CD4-positive, alpha-beta T cell treated with Interferon alpha-2 for 1 hour (primary cell): ENCODE measurements at regions not wholly inside any gene's neighbourhood (a gene's known extent, or its start where the extent isn't known, plus 50 kb on each side); places are given as distances from the start of the nearest gene placed in this dataset.

Experiments used
- DNase-seq, 2 donors: peaks; one replicate each; pipeline ENCODE4 v3.0.0-alpha.2; 2020 to 2022

DNA sequence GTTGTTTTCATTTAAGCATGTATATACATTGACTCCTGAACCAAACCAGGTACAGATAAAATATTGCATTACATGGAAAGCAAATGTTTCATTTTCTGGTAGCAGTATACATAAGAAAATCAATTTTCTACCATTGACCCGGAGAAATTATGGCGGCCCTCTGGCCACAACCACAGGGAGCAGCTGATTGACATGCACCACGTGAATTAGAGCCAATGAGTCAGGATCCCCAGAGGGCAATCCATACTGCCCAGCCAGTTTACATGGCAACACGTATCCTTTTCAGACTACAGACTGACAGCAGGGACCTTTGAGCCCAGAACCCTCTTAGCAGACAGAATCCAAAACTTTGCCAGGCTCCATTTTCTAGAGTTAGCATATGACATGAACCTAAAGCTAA, 272.2 kb upstream of the NEBL start:
- no peak for DNase-seq

DNA sequence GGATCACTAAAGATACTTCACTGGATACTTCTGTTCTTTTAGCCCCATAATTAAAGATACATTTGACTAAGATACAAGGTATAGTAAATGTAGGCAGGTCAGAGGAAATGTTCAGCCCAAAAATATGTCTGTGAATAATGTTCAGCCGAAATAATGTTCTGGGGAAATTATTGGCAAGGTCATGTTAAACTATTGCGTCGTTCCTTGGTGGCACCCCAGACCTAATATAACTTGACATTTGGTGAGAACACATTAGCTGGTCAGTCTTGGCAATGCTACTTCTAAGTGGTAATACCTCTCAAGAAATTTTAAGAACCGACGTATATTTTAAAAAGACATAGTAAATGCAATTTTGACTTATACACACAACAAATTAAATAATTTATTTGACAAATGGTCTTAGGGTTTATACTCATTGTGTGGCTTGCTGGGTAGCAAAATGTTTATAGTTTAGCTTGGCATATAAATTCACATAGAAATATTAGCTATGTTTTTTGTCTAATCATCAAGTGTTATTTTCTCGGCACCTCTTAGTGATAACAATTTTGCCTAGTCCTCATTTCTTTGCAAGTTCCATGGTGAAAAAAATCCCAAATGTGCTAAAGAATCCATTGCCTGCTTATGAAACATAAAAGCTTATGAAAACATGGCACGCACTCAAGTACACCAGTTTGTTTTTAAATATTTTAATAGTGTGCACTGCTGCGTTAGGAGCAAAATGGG, 270.3 kb upstream of the NEBL start:
- no peak for DNase-seq

DNA sequence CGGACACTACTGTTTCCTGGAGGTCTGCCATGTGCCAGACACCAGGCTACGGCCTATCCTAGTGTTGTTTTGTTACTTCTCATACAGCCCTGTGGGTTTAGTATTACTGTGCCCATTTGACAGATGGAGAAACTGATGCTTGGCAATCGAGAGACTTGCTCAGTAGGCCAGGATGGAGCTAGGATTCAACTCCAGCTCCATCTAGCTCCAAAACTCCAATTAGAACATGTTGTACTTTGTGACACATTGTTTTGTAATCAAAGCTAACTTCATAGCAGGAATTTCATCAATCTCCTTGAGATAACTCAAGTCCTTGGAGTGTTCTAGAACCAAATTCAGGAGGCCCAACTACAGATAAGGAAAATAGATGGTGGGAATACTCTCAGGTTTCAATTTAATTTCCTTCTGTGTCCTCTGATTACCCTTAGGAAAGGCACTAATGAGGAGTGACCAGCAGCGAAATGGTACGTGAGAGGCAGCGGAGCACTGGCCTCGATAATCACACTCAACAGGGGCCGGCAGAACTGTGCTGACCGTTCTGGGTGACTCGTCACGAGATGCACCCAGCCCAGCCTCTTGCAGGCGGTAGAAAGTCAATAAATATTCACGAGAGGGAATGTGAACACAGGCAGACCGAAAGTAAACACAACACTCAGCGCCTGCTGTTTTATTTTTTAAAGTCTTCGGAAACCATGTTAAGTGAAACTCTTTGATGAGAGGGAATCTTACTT, 269.6 kb upstream of the NEBL start:
- DNase-seq = no peak

DNA sequence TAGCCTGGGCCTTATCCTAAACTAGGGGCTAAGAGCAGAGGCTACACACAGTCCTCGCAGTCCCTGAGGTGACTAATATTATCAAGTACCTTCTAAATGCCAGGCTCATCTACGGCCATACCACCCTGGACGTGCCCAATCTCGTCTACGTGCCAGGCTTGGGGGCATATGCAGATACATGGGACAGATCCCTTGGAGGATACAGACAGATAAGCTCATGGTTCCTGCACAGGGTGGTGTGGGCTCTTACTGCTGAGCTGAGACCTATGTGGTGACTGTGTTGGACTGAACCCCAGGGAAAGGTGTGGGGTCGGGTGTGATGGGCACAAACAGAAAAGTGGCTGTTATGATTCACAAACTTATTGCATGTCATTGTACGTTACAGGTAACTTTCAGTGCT, 268.4 kb upstream of the NEBL start:
- no peak for DNase-seq

DNA sequence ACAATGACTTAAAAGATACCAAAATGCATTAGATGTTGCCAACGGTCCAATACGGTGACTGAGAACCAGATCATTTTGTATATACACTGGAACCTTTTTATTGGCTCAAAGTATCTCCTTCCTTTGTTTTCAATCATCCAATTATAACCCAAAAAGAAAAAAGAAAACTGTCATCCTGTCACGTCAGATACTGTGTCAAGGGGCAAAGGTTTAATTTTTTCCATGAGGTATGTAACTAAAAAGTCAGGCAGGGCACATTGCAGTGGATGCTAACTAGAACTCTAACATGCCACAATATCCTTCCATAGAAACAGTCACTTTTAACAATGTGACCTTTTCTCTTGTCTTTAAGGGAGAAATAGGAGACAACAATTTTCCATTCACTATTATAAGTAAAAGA, 267.6 kb upstream of the NEBL start:
- DNase-seq = no peak

DNA sequence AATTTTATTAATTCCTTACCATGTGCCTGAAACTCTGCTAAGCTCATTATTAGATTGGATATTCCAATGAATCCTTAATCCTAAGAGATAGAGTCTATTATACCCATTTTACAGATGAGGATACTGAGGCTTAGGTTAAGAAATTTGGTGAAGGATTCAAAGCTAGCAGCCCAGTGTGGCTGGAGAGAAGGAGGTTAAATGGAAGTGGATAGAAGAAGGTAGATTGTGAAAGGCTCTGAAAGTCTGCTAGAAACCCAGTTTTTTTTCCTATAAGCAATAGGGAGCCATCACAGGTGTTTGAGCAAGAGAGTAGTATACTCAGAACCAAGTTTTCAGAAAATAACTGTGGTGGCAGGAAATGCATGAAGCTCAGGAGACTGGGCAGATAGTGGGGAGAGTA, 265.8 kb upstream of the NEBL start:
- DNase-seq = no peak

DNA sequence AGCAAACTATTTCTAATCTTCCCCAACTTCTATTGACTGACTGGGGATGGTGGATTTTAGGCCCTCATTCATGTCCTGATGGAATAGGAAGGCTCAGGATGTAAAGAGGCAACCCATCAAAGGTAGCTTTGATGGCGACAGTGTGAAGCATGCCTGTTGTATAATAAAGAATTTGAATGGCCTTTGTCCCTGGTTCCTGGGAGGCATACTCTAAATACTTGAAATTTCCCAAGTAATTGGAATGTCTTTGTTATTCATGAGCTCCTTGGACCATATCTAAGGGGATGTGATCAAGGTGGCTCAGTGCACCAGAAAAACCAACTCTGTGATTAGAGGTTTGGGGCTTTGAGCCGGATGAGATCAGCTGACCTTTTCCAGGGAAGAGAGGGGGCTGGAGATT, 264.5 kb upstream of the NEBL start:
- no peak for DNase-seq

DNA sequence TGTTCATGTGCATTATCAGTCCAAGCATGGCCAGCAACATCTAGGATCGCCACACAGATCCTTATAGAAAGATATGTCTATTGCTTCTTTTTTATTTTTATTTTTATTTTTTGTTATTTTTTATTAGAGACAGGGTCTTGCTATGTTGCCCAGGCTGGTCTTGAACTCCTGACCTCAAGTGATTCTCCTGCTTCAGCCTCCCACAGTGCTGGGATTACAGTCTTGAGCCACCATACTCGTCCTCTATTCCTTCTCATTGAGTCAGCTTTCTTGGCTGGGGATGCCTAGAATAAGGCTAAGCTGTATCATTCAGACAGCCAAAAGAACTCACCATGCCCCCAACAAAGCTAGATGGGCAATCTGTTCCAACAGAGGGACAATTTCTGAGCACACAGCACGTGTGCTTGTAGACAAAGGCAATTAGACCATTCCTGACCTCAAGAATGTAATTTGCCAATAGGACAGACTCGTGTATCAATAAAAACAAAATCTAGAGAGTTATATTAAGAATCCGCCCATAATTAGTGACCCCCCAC, 264.0 kb upstream of the NEBL start:
- no peak for DNase-seq

DNA sequence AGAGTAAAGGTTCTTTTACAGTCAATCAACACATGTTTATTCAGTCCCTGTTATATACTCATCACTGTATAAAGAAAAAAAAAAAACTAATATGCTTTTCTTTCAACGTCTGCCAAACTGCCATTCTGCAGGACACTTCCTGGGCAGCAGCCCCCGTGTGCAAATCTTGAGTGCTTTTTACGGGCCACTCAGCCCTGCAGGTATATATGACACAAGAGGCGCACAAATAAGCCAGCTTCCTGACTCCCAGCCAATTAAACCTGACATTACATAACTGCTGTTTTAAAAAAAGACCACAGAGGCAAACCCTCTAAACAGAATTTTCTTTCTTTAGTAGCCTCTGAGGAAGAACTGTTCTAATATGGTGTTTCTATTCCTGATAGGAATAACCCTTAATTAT, 263.0 kb upstream of the NEBL start:
- DNase-seq = no peak

DNA sequence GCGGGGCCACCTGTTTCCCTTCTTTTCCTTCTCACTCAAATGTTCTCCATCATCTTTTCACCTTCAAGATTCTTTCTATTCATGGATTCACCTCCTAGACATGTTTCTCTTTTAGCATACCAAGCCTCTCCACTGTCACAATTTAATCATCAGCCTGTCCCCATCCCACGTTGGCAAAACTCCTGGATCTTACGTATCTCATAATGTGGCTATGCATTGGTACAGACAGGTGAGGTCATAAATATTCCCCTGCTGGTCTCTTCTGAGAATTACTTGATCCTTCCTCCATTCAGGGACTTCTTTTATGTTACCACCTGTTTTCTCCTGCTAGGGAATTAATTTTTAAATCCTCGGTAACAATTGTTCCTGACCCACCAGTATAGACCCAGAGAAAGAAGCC, 262.6 kb upstream of the NEBL start:
- no peak for DNase-seq

DNA sequence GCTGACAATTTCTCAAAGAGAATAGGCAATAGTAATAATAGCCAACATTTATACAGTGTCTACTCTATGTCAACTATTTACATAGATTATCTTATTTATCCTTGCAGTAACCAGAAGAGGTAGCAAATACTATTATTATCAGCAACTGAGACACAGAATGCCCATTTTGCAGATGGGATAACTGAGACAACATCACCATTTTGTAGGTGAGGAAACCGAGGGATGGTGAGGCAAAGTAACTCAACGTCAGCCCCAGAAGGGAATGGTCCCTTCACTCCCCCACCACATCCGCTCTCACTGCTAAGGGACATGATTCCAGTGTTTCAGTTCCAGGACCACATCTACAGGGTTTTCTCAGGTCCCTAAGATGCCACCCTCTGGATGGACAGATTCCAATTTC, 261.2 kb upstream of the NEBL start:
- no peak for DNase-seq

DNA sequence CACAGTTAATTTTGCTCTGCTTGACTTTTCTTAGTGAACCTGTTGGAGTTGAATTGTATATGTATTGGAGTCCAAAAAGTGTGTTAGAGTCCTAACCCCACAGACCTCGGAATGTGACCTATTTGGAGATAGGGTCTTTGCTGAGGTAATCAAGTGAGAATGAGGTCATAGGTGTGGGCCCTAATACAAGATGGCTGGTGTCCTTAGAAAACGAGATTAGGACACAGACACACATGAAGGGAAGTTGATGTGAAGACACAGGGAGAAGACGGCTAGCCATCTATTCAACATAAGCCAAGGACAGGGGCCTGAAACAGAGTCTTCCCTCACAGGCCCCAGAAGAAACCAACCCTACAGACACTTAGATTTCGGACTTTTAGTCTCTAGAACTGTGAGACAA, 260.6 kb upstream of the NEBL start:
- no peak for DNase-seq

DNA sequence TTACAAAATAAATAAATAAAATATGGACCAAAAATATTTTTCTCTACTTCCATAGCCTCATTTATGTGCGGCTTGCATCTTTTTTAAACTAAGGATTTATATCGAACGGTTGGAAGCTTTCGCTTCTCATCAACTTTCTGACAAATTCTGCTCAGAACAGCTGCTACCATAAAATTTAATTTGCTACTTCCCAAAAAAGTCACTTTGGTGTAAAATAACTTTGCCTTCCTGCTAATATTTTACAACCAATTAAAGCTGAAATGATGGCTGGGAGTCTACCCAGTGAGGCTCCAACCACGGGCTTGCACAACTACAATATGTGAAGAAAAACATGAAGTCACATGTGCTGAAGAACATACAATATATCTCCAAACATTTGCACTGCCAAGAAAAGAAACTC, 253.1 kb upstream of the NEBL start:
- no peak for DNase-seq

DNA sequence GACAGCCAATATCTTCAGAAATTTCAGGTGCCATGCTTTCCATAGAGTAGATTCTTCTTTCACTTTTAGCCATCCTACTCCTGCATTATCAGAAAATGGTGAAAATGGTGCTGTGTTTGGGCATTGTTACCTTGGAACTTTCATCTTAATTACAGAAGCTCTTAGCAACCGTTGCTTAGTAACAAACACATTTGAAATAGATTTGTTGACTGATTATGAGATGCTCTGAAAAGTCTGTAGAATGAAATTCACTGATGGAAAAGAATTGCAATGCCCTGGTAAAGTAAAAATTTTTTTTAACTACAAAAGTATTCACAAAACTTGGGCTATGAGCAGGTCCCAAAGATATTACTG, 249.3 kb upstream of the NEBL start:
- DNase-seq = no peak

DNA sequence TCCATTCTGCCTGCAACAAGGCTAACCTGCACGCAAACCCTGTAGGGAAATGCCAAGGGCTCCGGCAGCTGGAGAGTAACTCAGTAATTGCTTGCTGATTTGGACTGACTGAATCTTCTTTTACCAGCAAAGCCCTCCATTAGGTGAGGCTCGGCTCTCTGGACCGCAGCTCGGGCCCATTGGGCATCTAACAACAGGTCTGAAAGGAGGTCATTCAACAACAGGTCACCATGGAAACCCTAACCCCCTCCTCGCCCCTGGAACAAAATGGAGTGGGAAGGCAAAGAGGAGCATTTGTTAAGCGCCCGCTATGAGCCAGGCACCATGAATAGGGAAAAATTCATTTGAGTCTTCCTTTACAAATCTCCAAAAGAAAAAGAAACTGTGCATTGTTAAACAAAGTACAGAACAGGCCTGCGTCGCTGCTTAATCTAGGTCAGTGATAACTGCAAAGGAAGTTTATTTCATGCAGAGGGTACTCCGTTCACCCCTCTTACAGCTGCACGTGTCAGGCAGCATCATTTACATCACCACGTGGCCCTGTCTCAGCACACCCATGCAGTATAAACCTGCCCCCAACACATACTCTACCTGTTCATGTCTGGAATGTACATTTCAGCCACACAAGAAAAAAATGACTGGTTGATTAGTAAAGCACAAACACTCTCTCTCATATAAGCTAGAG, 248.8 kb upstream of the NEBL start:
- DNase-seq = no peak

DNA sequence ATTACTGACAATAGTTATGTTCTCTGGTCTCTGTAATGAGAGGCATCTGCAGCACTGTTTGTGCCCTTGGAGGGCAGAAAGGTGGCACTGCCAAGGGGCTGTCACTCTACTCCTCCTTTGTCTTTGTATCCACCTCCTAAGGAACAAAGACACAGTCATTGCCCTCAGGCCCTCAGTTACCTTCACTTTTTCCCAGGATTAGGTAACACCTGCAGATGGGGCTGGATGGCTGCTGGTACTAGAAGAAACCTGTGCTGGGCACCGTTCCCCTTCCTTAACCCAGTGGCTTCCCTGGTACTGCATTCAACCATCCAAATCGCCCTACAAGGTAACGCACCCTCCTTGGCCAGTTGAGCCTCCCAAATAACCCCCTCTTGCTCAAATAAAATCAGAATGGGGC, 246.9 kb upstream of the NEBL start:
- DNase-seq = no peak

DNA sequence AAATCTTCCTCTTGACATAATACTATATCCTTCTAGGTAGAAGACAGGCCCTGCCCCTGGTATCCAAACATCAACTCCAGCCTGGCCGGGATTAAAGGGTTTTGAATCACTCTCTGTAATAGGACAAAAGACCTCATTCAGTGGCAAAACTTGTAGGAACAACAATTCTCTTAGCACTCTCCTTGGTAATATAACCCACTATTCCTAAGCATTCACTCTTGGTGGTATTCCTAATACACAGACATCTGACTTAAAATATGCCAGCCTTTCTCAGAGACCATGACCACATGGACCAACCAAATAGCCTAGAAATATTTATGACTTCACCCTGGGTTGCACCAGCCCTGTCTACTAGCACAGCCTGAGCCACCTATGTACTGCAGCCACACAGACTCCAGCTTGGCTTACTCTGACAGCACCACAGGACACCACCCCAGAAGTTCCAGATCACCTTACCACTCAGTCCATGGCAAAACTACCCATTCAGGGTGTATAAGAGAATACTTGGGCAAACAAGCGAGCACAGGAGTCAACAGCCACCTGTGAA, 244.9 kb upstream of the NEBL start:
- DNase-seq = no peak

DNA sequence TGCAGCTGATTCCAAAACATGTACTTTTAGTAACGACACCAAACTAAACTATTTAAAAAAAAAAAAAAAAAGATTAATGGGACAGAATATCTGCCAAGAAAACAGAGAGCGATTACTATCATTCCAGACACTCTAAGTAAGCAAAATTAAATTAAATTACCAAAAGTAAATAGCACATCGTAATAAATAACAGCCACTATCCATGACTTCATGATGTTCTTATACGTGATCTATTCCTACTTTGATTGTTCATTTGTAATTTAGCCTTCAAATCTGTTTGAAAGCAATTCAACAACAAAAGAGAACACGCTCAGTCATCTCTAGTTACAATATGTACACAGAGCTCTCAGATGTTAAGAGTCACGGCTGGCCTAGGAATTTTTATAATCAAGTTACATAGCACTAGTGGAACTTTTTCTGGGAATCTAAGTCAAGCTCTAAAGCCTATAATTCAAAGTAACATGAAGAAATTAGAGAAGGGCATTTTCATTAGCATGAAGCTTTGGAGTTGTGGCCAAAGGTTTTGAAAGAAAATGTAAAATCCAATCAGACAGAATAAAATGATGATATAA, 241.7 kb upstream of the NEBL start:
- no peak for DNase-seq

DNA sequence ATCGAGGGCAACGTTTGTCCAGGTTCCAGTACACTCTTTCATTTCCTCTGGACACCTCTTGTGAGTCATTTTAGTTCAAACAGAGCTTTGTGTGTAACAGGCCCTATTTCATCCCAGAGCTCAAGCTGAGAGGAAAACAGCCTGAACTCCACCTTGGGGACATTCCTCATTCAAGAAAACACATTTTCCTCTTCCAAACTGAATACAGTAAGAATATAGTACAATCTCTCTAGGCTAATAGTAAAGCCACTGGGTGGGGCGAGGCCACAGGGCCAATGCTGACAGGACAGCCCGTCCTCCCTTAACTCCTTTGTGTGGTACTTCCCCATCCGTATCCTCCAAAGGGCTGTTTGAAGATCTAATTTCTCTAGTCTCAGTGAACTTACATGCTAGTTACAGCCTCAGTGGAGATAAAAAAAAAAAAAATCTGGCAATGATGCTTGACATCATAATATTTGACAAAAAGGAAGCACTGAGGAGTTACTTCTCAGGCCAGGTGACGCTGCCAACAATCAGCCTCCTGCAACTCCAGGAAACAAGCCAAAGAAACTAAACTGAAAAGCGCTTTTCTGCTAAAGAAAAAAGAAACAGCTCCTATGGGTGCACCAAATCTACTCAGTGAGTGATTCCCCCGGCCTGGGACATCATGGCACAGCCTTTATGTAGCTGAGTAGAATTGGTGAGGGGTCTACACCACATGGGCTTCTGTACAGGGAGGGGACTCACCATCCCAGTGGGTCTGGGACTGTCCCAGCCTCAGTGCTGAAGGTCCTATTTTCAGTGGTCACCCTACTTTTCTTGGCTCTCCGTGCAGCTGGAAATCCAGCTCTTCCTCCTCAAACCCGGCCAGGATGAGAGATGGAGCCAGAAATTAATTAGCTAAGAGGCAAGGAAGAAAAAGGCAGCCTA, 238.2 kb upstream of the NEBL start:
- no peak for DNase-seq

DNA sequence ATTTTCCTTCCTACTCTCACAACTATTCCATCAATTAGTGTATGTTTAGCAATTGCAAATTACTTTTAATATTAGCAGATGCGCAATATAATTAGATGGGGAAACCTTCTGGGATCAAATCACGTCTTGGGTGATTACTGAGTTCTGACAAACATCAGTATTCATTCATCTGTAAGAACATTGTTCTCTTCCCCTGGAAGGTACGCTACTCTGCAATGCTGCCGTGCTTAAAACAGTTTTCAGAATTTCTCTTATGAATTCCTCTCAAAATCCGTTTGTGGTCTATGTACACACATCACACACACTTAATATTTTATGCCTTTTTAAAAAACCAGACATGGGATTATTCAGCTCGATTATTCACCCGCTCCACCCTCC, 237.5 kb upstream of the NEBL start:
- no peak for DNase-seq

DNA sequence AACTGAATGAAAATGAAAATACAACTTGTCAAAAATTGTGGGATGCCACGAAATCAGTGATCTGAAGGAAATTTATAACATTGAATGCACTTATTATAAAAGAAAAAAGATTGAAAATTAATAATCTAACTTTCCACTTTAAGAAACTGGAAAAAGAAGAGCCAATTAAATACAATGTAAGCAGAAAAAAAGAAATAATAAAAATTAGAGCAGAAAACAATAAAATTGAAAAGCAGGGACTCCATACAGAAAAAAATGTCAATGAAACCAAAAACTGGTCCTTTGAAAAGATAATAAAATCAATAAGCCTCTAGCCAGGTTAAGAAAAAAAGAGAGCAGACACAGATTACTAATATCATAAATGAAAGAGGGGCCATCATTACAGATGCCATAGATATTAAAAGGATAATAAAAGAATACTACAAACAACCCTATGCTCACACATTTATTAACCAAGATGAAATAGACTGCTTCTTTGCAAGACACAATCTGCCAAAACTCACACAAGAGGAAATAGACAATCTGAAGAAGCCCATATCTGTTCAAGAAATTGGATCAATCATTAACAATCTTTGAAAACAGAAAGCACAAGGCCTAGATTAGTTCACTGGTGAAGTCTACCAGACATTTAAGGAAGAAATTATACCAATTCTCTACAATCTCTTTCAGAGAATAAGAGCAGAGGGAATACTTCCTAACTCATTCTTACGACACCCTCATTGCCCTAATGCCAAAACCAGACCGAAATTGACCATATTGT, 233.8 kb upstream of the NEBL start:
- DNase-seq = no peak

DNA sequence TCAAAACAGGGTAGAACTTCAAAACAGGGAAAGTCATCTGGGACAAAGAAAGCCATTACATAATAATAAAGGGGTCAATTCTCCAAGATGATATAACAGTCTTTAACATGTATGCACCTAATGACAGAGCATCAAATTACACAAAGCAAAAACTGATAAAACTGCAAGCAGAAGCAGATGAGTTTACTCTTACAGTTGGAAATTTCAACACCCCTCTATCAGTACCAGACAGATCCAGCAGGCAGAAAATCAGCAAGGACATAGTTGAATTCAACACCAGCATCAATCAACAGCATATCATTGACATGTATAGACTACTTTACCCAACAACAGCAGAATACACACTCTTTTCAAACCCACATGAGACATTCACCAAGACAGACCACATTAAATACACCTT, 233.0 kb upstream of the NEBL start:
- no peak for DNase-seq
